Endothelial cell of umbilical vein (primary cell): ENCODE measurements at regions not wholly inside any gene's neighbourhood (a gene's known extent, or its start where the extent isn't known, plus 50 kb on each side); places are given as distances from the start of the nearest gene placed in this dataset.

Experiments used
- CTCF ChIP-seq, 2 donors: IDR thresholded peaks; 1 replicate in 1 of 2; 2 replicates in 1 of 2; pipeline ENCODE4 v1.5.1; 2011; ENCODE audit warnings: low read length in 2 of 2, mild to moderate bottlenecking in 2 of 2, moderate library complexity in 2 of 2, control low read depth in 1 of 2, inconsistent platforms in 1 of 2, low read depth in 1 of 2; ENCODE audit not compliant: insufficient read depth in 1 of 2; ENCODE audit errors: extremely low read depth in 1 of 2
- POLR2A ChIP-seq: IDR thresholded peaks from 2 replicates; pipeline ENCODE4 v1.6.1; 2012; ENCODE audit warnings: low read depth, mild to moderate bottlenecking, control low read depth, low read length

DNA sequence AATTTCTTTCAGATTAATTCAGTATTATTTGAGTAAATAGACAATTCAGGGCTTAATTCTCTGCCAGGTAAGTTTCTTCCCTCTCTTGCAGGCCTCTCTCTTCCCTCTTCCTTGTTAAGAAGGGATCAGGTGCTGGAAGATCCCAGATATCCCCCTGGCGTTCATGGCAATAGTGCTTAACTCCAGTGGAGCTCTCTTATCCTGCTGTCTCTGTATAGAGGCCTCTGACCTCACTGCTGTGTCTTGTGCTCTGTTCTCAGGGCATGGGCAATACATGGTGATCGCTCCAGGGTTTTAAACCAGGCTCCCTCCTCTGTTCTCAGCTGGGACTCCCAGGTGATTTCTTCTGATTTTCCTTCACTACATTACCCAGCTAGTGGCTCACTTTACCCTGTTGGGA lies 226.8 kb downstream of the MC4R start:
- TF ChIP-seq POLR2A = no peak
- TF ChIP-seq CTCF (IDR thresholded peaks at IDR 0.05; ENCODE audit: extremely low read depth in 1 of 2, insufficient read depth in 1 of 2, low read depth in 1 of 2, low read length in 2 of 2) = no peak
